HCT116 (cell line): ENCODE measurements at regions not wholly inside any gene's neighbourhood (a gene's known extent, or its start where the extent isn't known, plus 50 kb on each side); places are given as distances from the start of the nearest gene placed in this dataset.

Source experiments
- ATAC-seq: fragments of 200-7000 bp; cut with Tn5 transposase; 2 replicates; pipeline ENCODE4 v1.9.1; 2020; ENCODE audit warnings: mild to moderate bottlenecking, moderate library complexity
- BruUV-seq: library from RNA; stranded (reverse); fragments of 400-500 nt; replicated peaks from 2 replicates; lab custom pipeline; 2021; lab: Mats Ljungman, UMichigan
- CTCF ChIA-PET: fragments of 300-600 bp; sonication (Branson Sonifier 250); formaldehyde crosslinking; loops from one replicate; lab custom pipeline; 2021; ENCODE audit warnings: antibody characterized with exemption; lab: Charles Lee
- POLR2A ChIA-PET: fragments of 300-600, 350-600 bp; sonication (Branson Sonifier 250); formaldehyde crosslinking; loops from one replicate; lab custom pipeline; 2021; ENCODE audit warnings: antibody characterized with exemption; lab: Charles Lee
- RAD21 ChIA-PET, 2 experiments: fragments of 300-600 bp; sonication (Branson Sonifier 250); formaldehyde crosslinking; loops; one replicate each; lab custom pipeline; 2023; ENCODE audit warnings: low total read pairs in 2 of 2; ENCODE audit not compliant: uncharacterized antibody in 2 of 2, unreplicated experiment in 2 of 2, low non-redundant PET in 1 of 2; lab: Charles Lee
- DNase-seq: peaks from one replicate; pipeline ENCODE4 v3.0.0-alpha.2; 2010; ENCODE audit warnings: low read depth, low spot score
- H2AFZ ChIP-seq: fragments of 200-600 bp; shearing (Covaris generic), sonication (generic); 2 replicates; pipeline ENCODE4 v1.6.1; 2017; ENCODE audit warnings: low read depth, mixed run types, mixed read lengths, antibody characterized with exemption, low read length; ENCODE audit not compliant: poor library complexity, severe bottlenecking
- H3K27ac ChIP-seq: 2 replicates; pipeline ENCODE4 v1.5.1; 2012; ENCODE audit warnings: low read depth, low read length
- H3K27me3 ChIP-seq: fragments of 200-600 bp; sonication (generic); 2 replicates; pipeline ENCODE4 v1.6.1; 2016; ENCODE audit warnings: mixed run types, low read length, mixed read lengths; ENCODE audit not compliant: insufficient read depth
- H3K36me3 ChIP-seq, 2 experiments: fragments of 200-500 bp in 1 of 2; fragments of 200-600 bp in 1 of 2; sonication (Bioruptor generic) in 1 of 2; sonication (generic) in 1 of 2; 2 replicates each; pipeline versions ENCODE4 v1.5.1 to v1.6.1; 2014 to 2016; ENCODE audit warnings: low read length in 2 of 2, inconsistent platforms in 1 of 2, mixed read lengths in 1 of 2, mixed run types in 1 of 2; ENCODE audit not compliant: insufficient read depth in 2 of 2, control insufficient read depth in 1 of 2
- H3K4me1 ChIP-seq, 2 experiments: fragments of 200-600 bp in 1 of 2; sonication (generic) in 1 of 2; 2 replicates each; pipeline versions ENCODE4 v1.5.1 to v1.6.1; 2012 to 2017; ENCODE audit warnings: low read length in 2 of 2, inconsistent platforms in 1 of 2, mild to moderate bottlenecking in 1 of 2, mixed read lengths in 1 of 2, mixed run types in 1 of 2, moderate library complexity in 1 of 2; ENCODE audit not compliant: insufficient read depth in 2 of 2, control insufficient read depth in 1 of 2
- H3K4me2 ChIP-seq: fragments of 200-600 bp; sonication (generic); 2 replicates; pipeline ENCODE4 v1.6.1; 2017; ENCODE audit warnings: mixed run types, low read length, mixed read lengths
- H3K4me3 ChIP-seq, 2 experiments: fragments of 200-600 bp in 1 of 2; sonication (generic) in 1 of 2; replicated peaks in 1 of 2; 2 replicates each; pipeline ENCODE4 v1.5.1; 2011 to 2016; ENCODE audit warnings: low read length in 2 of 2, control low read depth in 1 of 2, low read depth in 1 of 2, mild to moderate bottlenecking in 1 of 2, mixed read lengths in 1 of 2, mixed run types in 1 of 2
- H3K79me2 ChIP-seq: fragments of 200-600 bp; sonication (generic); 2 replicates; pipeline ENCODE4 v1.6.1; 2017; ENCODE audit warnings: mild to moderate bottlenecking, mixed run types, low read length, moderate library complexity, mixed read lengths; ENCODE audit not compliant: insufficient read depth
- H3K9ac ChIP-seq: fragments of 200-600 bp; sonication (generic); 2 replicates; pipeline ENCODE4 v1.6.1; 2016; ENCODE audit warnings: low read length, mixed read lengths
- H3K9me2 ChIP-seq: fragments of 200-600 bp; sonication (generic), shearing (Covaris generic); 2 replicates; pipeline ENCODE4 v1.6.1; 2017; ENCODE audit warnings: mixed run types, mild to moderate bottlenecking, moderate library complexity; ENCODE audit not compliant: insufficient read depth
- H3K9me3 ChIP-seq, 2 experiments: fragments of 200-500 bp in 1 of 2; fragments of 200-600 bp in 1 of 2; sonication (Bioruptor generic) in 1 of 2; sonication (generic) in 1 of 2; 2 replicates each; pipeline ENCODE4 v1.6.1; 2014 to 2017; ENCODE audit warnings: low read length in 2 of 2, mixed read lengths in 2 of 2, inconsistent platforms in 1 of 2, low read depth in 1 of 2, mild to moderate bottlenecking in 1 of 2, mixed run types in 1 of 2, moderate library complexity in 1 of 2; ENCODE audit not compliant: control insufficient read depth in 1 of 2, insufficient read depth in 1 of 2
- H4K20me1 ChIP-seq: fragments of 200-600 bp; sonication (generic), shearing (Covaris generic); 2 replicates; pipeline ENCODE4 v1.6.1; 2017; ENCODE audit warnings: mixed run types, mild to moderate bottlenecking, moderate library complexity; ENCODE audit not compliant: insufficient read depth
- CBX3 ChIP-seq: IDR thresholded peaks from 2 replicates; pipeline ENCODE4 v1.6.1; 2012; ENCODE audit warnings: low read depth
- CEBPB ChIP-seq: IDR thresholded peaks from 2 replicates; pipeline ENCODE4 v1.6.1; 2012; ENCODE audit warnings: low read depth
- ELF1 ChIP-seq: IDR thresholded peaks from 2 replicates; pipeline ENCODE4 v1.6.1; 2012; ENCODE audit warnings: low read depth, borderline replicate concordance
- EZH2 ChIP-seq: fragments of 200-600 bp; sonication (generic); IDR thresholded peaks from 2 replicates; pipeline ENCODE4 v1.6.1; 2017; ENCODE audit warnings: antibody characterized with exemption, mixed run types
- EZH2phosphoT487 ChIP-seq: fragments of 200-600 bp; IDR thresholded peaks from 2 replicates; pipeline ENCODE4 v1.6.1; 2018; ENCODE audit warnings: antibody characterized with exemption, borderline replicate concordance
- JUND ChIP-seq: IDR thresholded peaks from 2 replicates; pipeline ENCODE4 v1.6.1; 2012
- POLR2A ChIP-seq: IDR thresholded peaks from 2 replicates; pipeline ENCODE4 v1.7.0; 2011; ENCODE audit warnings: borderline replicate concordance; ENCODE audit not compliant: insufficient read depth, insufficient read length; ENCODE audit errors: extremely low read depth
- SIN3A ChIP-seq: IDR thresholded peaks from 2 replicates; pipeline ENCODE4 v1.6.1; 2012; ENCODE audit warnings: low read depth
- SP1 ChIP-seq: IDR thresholded peaks from 2 replicates; pipeline ENCODE4 v1.6.1; 2012; ENCODE audit warnings: low read depth
- SRF ChIP-seq: IDR thresholded peaks from 2 replicates; pipeline ENCODE4 v1.6.1; 2012; ENCODE audit warnings: low read depth
- TCF7L2 ChIP-seq: IDR thresholded peaks from 2 replicates; pipeline ENCODE4 v1.7.0; 2011; ENCODE audit warnings: borderline replicate concordance, inconsistent platforms; ENCODE audit not compliant: insufficient read depth, insufficient read length; ENCODE audit errors: extremely low read depth
- ZFX ChIP-seq: fragments of 450-650 bp; IDR thresholded peaks from 2 replicates; pipeline ENCODE4 v1.6.1; 2017
- ZNF274 ChIP-seq: fragments of 200-500 bp; sonication (Bioruptor generic); IDR thresholded peaks from 2 replicates; pipeline ENCODE4 v1.6.1; 2014; ENCODE audit warnings: mild to moderate bottlenecking, low read depth, low read length, inconsistent platforms
- intact Hi-C: fragments of 100-400 bp; cut with micrococcal nuclease; formaldehyde crosslinking; loops from 2 replicates; pipeline ENCODE4 v1.10.0; 2022
- TF ChIP-seq, protein P1 (sequence below): IDR thresholded peaks from 2 replicates; pipeline ENCODE4 v1.6.1; 2012; ENCODE audit warnings: low read depth
- TF ChIP-seq, protein P2 (sequence below): IDR thresholded peaks from 2 replicates; pipeline ENCODE4 v1.6.1; 2012

DNA sequence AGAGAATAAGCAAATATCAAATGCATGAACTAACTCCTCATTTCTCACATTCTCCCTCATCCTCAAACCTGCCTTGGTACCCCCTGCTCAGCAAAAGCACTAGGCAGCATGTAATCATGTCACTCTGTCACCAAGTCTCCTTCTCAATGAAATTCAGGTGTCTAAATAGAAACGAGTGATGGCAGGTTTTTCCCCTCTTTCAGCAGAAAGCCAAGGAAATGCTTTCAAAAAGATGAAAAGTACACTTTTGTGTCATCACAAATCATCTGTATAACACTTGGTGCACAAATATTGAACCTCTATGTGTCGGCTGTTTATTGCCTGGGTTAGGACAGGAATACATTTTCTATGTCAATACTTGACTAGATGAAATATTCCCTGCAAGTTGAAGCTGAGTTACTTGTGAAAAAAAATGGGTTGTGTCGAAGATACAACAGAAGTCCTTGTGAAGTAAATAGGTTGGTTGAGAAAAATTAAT lies 285.1 kb upstream of the MAGEB18 start:
- Histone ChIP-seq H3K9me2 (no peaks in the 10 kb centered on the region), H3K9ac (no peak overlapping the region), H2AFZ (no peak overlapping the region), H3K27ac (no peak overlapping the region), H3K79me2 (no peaks in the 10 kb centered on the region), H3K36me3 (no peaks in the 10 kb centered on the region)
- intact Hi-C loops, result no loop called here
- ChIA-PET CTCF (no interaction called here), RAD21 (no interaction called here)
- DNase-seq (no peak), ATAC-seq (no peak)
- no TSS peak for BruUV-seq
- TF ChIP-seq SIN3A (no peak), CEBPB (no peak), EZH2phosphoT487 (no peak), SRF (no peak), ZFX (no peak), ZNF274 (no peak), SP1 (no peak), CBX3 (no peak), ELF1 (no peak), EZH2 (no peak), POLR2A (no peak), JUND (no peak), TCF7L2 (no peak)
- TF ChIP-seq, protein P1, sequence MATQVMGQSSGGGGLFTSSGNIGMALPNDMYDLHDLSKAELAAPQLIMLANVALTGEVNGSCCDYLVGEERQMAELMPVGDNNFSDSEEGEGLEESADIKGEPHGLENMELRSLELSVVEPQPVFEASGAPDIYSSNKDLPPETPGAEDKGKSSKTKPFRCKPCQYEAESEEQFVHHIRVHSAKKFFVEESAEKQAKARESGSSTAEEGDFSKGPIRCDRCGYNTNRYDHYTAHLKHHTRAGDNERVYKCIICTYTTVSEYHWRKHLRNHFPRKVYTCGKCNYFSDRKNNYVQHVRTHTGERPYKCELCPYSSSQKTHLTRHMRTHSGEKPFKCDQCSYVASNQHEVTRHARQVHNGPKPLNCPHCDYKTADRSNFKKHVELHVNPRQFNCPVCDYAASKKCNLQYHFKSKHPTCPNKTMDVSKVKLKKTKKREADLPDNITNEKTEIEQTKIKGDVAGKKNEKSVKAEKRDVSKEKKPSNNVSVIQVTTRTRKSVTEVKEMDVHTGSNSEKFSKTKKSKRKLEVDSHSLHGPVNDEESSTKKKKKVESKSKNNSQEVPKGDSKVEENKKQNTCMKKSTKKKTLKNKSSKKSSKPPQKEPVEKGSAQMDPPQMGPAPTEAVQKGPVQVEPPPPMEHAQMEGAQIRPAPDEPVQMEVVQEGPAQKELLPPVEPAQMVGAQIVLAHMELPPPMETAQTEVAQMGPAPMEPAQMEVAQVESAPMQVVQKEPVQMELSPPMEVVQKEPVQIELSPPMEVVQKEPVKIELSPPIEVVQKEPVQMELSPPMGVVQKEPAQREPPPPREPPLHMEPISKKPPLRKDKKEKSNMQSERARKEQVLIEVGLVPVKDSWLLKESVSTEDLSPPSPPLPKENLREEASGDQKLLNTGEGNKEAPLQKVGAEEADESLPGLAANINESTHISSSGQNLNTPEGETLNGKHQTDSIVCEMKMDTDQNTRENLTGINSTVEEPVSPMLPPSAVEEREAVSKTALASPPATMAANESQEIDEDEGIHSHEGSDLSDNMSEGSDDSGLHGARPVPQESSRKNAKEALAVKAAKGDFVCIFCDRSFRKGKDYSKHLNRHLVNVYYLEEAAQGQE, result no peak
- TF ChIP-seq, protein P2, sequence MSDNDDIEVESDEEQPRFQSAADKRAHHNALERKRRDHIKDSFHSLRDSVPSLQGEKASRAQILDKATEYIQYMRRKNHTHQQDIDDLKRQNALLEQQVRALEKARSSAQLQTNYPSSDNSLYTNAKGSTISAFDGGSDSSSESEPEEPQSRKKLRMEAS, result no peak
- TF ChIP-seq, all 23 proteins: peak for 0
- Histone ChIP-seq H3K4me2 (no peak overlapping the region), H3K4me1 (no peaks in the 10 kb centered on the region), H3K27me3 (no peaks in the 10 kb centered on the region), H4K20me1 (no peaks in the 10 kb centered on the region), H3K9me3 (no peaks in the 10 kb centered on the region), H3K4me3 (no peak overlapping the region)
- POLR2A ChIA-PET, result no interaction called here
